ENCODE measurements at regions not wholly inside any gene's neighbourhood (a gene's known extent, or its start where the extent isn't known, plus 50 kb on each side); places are given as distances from the start of the nearest gene placed in this dataset.
"Not testable (repeated sequence)": the region's sequence is repeated elsewhere in the genome, so short reads cannot be mapped to it uniquely, and the experiment has no call there.

DNA sequence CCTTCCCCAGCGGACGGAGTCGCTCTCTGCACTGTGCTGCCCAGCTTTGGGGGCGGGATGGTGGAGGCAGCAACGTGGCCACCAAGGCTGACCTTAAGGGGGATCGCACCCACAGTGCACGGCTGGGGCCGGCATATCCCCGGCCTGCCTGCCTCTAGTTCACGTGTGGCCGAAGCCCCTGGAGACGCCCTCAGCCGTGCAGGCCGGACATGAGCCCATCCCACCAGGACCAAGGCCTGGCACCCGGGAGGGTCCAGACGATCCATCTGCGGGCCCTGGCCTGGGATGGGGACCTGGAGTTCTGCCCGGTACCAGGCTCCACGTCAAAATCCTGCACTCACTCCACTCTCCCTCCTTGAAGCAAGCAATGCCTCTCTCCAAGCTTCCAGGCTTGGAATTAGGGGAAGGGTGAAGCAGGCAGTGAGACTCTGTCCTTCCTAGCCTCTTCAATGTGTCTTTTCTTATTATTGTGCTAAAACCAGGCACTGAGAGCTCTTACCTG is 520.8 kb downstream of the REEP3 start:
- H3K27me3 ChIP-seq (ENCODE audit: insufficient read depth, insufficient read length) = no peaks in the 10 kb centered on the region
- TF ChIP-seq YY1 (IDR thresholded peaks at IDR 0.05; ENCODE audit: insufficient read depth, insufficient read length) (no peak), ZNF274 (IDR thresholded peaks at IDR 0.05; ENCODE audit: low read depth, low read length) (no peak), SUZ12 (IDR thresholded peaks at IDR 0.05; ENCODE audit: extremely low read depth, insufficient read depth, insufficient read length) (no peak)
- H3K9ac ChIP-seq (ENCODE audit: insufficient read length, low read depth) = no peak overlapping the region
- no peaks in the 10 kb centered on the region for H3K9me3 ChIP-seq (ENCODE audit: insufficient read depth, low read length)
- H3K4me1 ChIP-seq (ENCODE audit: insufficient read depth, insufficient read length) = no peaks in the 10 kb centered on the region
- H3K36me3 ChIP-seq (ENCODE audit: insufficient read depth, insufficient read length, low read length) = no peaks in the 10 kb centered on the region
- no peak for DNase-seq (ENCODE audit: low read depth, low spot score)
- H3K4me3 ChIP-seq (ENCODE audit: insufficient read length, low read depth) = no peak overlapping the region

DNA sequence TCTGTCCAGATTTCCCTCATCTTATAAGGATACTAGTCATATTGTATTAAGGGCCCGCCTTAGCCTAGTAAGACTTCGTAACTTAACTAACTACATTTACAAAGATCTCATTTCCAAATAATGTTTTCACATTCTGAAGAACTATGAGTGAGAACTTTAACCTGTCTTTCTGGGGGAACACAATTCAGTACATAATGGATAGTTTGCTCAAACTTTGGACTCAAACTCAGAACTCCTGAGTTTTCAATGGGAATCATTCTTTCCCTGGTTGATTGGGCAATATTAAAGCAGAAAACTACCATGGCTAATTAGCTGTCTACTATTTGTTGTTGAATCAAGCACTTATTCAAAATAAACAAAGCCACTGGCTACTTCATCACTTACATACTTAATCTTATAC is 522.9 kb downstream of the REEP3 start:
- H3K4me1 ChIP-seq (ENCODE audit: insufficient read depth, insufficient read length) = no peaks in the 10 kb centered on the region
- H3K36me3 ChIP-seq (ENCODE audit: insufficient read depth, insufficient read length, low read length) = no peaks in the 10 kb centered on the region
- no peak for DNase-seq (ENCODE audit: low read depth, low spot score)
- H3K9me3 ChIP-seq (ENCODE audit: insufficient read depth, low read length) = no peaks in the 10 kb centered on the region
- TF ChIP-seq SUZ12 (IDR thresholded peaks at IDR 0.05; ENCODE audit: extremely low read depth, insufficient read depth, insufficient read length) (no peak), ZNF274 (IDR thresholded peaks at IDR 0.05; ENCODE audit: low read depth, low read length) (no peak), YY1 (IDR thresholded peaks at IDR 0.05; ENCODE audit: insufficient read depth, insufficient read length) (no peak)
- H3K4me3 ChIP-seq (ENCODE audit: insufficient read length, low read depth) = no peak overlapping the region
- no peak overlapping the region for H3K9ac ChIP-seq (ENCODE audit: insufficient read length, low read depth)
- no peaks in the 10 kb centered on the region for H3K27me3 ChIP-seq (ENCODE audit: insufficient read depth, insufficient read length)

GRCh38 chr10:64044957-64045632 is 523.9 kb downstream of the REEP3 start:
- not testable (repeated sequence) for DNase-seq (ENCODE audit: low read depth, low spot score)

GRCh38 chr10:64054392-64054791 is 533.2 kb downstream of the REEP3 start:
- no peak overlapping the region for H3K9ac ChIP-seq (ENCODE audit: insufficient read length, low read depth)
- H3K9me3 ChIP-seq (ENCODE audit: insufficient read depth, low read length) = peaks cover 5% of the 10 kb centered on the region; the same call in 1 of the 2 replicates
- no peaks in the 10 kb centered on the region for H3K36me3 ChIP-seq (ENCODE audit: insufficient read depth, insufficient read length, low read length)
- H3K4me1 ChIP-seq (ENCODE audit: insufficient read depth, insufficient read length) = no peaks in the 10 kb centered on the region
- no peaks in the 10 kb centered on the region for H3K27me3 ChIP-seq (ENCODE audit: insufficient read depth, insufficient read length)
- TF ChIP-seq SUZ12 (IDR thresholded peaks at IDR 0.05; ENCODE audit: extremely low read depth, insufficient read depth, insufficient read length) = no peak
- no peak for TF ChIP-seq YY1 (IDR thresholded peaks at IDR 0.05; ENCODE audit: insufficient read depth, insufficient read length)
- TF ChIP-seq ZNF274 (IDR thresholded peaks at IDR 0.05; ENCODE audit: low read depth, low read length) = no peak
- H3K4me3 ChIP-seq (ENCODE audit: insufficient read length, low read depth) = no peak overlapping the region
- DNase-seq (ENCODE audit: low read depth, low spot score) = no peak

More at GRCh38 chr10:64044957-64045632, 523.9 kb downstream of the REEP3 start:
- H3K4me1 ChIP-seq (ENCODE audit: insufficient read depth, insufficient read length); H3K9ac ChIP-seq (ENCODE audit: insufficient read length, low read depth); H3K27me3 ChIP-seq (ENCODE audit: insufficient read depth, insufficient read length); H3K36me3 ChIP-seq (ENCODE audit: insufficient read depth, insufficient read length, low read length); H3K4me3 ChIP-seq (ENCODE audit: insufficient read length, low read depth); H3K9me3 ChIP-seq (ENCODE audit: insufficient read depth, low read length): not testable (repeated sequence)

DNA sequence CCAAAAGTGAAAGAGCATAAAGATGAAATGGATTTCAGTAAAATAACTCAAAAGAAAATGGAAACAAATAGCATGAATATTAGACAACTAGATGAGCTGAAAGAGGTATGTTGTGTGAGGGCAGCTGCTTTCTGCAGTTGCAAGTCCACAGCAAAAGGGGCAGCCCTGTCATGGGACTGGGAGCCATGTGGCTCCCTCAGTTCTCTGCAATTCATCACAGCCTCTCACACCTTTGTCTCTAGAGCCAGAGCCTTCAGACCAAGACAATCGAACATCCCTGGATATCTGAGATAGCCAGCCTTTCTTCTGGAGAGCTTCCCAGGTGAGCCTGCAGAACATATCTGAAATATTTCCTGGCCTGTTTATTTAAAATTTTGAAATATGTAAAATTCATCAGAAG is 538.7 kb downstream of the REEP3 start:
- no peaks in the 10 kb centered on the region for H3K9me3 ChIP-seq (ENCODE audit: insufficient read depth, low read length)
- no peak overlapping the region for H3K9ac ChIP-seq (ENCODE audit: insufficient read length, low read depth)
- H3K4me1 ChIP-seq (ENCODE audit: insufficient read depth, insufficient read length) = no peaks in the 10 kb centered on the region
- TF ChIP-seq YY1 (IDR thresholded peaks at IDR 0.05; ENCODE audit: insufficient read depth, insufficient read length) (no peak), SUZ12 (IDR thresholded peaks at IDR 0.05; ENCODE audit: extremely low read depth, insufficient read depth, insufficient read length) (no peak), ZNF274 (IDR thresholded peaks at IDR 0.05; ENCODE audit: low read depth, low read length) (no peak)
- no peaks in the 10 kb centered on the region for H3K27me3 ChIP-seq (ENCODE audit: insufficient read depth, insufficient read length)
- DNase-seq (ENCODE audit: low read depth, low spot score) = no peak
- H3K36me3 ChIP-seq (ENCODE audit: insufficient read depth, insufficient read length, low read length) = no peaks in the 10 kb centered on the region
- no peak overlapping the region for H3K4me3 ChIP-seq (ENCODE audit: insufficient read length, low read depth)

DNA sequence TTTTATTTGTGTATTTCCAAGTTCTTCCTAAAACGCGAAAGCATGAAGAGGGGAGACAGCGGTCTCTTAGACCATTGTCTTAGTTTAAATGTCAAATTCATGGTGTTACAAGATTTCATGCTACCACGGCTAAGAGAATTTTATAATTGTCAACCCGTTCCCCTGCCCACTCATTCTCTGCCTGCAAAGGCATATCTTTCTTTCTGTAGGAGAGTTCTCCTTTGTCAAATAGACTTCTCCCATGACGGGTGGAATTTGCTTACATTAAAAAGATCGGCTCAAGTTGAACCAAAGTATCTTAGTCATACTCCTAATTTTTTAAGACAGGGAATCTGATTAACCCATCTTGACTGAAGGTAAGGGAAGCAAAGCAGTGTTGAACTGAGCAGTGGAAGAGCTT is 539.2 kb downstream of the REEP3 start:
- TF ChIP-seq SUZ12 (IDR thresholded peaks at IDR 0.05; ENCODE audit: extremely low read depth, insufficient read depth, insufficient read length) (no peak), ZNF274 (IDR thresholded peaks at IDR 0.05; ENCODE audit: low read depth, low read length) (no peak), YY1 (IDR thresholded peaks at IDR 0.05; ENCODE audit: insufficient read depth, insufficient read length) (no peak)
- Histone ChIP-seq H3K9me3 (ENCODE audit: insufficient read depth, low read length) (no peaks in the 10 kb centered on the region), H3K4me1 (ENCODE audit: insufficient read depth, insufficient read length) (no peaks in the 10 kb centered on the region), H3K9ac (ENCODE audit: insufficient read length, low read depth) (no peak overlapping the region), H3K27me3 (ENCODE audit: insufficient read depth, insufficient read length) (no peaks in the 10 kb centered on the region), H3K36me3 (ENCODE audit: insufficient read depth, insufficient read length, low read length) (no peaks in the 10 kb centered on the region), H3K4me3 (ENCODE audit: insufficient read length, low read depth) (no peak overlapping the region)
- no peak for DNase-seq (ENCODE audit: low read depth, low spot score)

- no peak for TF ChIP-seq ZNF274 (IDR thresholded peaks at IDR 0.05; ENCODE audit: low read depth, low read length)
- no peak for TF ChIP-seq YY1 (IDR thresholded peaks at IDR 0.05; ENCODE audit: insufficient read depth, insufficient read length)
- no peak for TF ChIP-seq SUZ12 (IDR thresholded peaks at IDR 0.05; ENCODE audit: extremely low read depth, insufficient read depth, insufficient read length)
- Histone ChIP-seq H3K9ac (ENCODE audit: insufficient read length, low read depth) (no peak overlapping the region), H3K36me3 (ENCODE audit: insufficient read depth, insufficient read length, low read length) (no peaks in the 10 kb centered on the region), H3K9me3 (ENCODE audit: insufficient read depth, low read length) (no peaks in the 10 kb centered on the region), H3K27me3 (ENCODE audit: insufficient read depth, insufficient read length) (no peaks in the 10 kb centered on the region), H3K4me1 (ENCODE audit: insufficient read depth, insufficient read length) (no peaks in the 10 kb centered on the region), H3K4me3 (ENCODE audit: insufficient read length, low read depth) (no peak overlapping the region)
- DNase-seq (ENCODE audit: low read depth, low spot score) = no peak
Measured at GRCh38 chr10:64062793-64063192, 541.6 kb downstream of the REEP3 start.

All from NT2/D1 (cell line).